ENCODE measurements at regions not wholly inside any gene's neighbourhood (a gene's known extent, or its start where the extent isn't known, plus 50 kb on each side); places are given as distances from the start of the nearest gene placed in this dataset.
"Not testable (repeated sequence)": the region's sequence is repeated elsewhere in the genome, so short reads cannot be mapped to it uniquely, and the experiment has no call there.

DNA sequence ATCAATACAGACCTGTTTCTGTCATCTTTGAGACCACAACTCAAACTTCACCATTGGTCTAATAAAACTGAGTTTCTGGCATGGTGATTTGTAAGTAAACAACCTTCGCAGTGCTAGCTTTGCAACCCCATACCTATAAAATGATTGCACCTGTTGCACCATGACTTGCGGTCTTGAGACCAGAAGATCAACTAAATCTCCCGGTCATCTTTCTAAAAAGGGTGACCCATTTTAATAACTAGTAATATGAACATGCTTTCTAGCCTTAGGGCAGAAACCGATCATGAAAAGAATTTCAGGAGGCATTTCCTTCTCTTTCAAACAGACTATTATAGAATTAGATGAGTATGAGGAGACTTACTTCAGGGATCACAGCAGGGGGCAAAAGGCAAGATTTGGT lies 151.9 kb upstream of the ZNF385D start:
- TF ChIP-seq, protein P1, sequence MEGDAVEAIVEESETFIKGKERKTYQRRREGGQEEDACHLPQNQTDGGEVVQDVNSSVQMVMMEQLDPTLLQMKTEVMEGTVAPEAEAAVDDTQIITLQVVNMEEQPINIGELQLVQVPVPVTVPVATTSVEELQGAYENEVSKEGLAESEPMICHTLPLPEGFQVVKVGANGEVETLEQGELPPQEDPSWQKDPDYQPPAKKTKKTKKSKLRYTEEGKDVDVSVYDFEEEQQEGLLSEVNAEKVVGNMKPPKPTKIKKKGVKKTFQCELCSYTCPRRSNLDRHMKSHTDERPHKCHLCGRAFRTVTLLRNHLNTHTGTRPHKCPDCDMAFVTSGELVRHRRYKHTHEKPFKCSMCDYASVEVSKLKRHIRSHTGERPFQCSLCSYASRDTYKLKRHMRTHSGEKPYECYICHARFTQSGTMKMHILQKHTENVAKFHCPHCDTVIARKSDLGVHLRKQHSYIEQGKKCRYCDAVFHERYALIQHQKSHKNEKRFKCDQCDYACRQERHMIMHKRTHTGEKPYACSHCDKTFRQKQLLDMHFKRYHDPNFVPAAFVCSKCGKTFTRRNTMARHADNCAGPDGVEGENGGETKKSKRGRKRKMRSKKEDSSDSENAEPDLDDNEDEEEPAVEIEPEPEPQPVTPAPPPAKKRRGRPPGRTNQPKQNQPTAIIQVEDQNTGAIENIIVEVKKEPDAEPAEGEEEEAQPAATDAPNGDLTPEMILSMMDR (IDR thresholded peaks at IDR 0.05; ENCODE audit: borderline replicate concordance, control extremely low read depth, extremely low read depth, insufficient read depth, missing control alignments), result no peak
- in situ Hi-C loops (cut with MboI; ENCODE audit: low sequenced_read_pairs, unreplicated experiment), result no loop called here

DNA sequence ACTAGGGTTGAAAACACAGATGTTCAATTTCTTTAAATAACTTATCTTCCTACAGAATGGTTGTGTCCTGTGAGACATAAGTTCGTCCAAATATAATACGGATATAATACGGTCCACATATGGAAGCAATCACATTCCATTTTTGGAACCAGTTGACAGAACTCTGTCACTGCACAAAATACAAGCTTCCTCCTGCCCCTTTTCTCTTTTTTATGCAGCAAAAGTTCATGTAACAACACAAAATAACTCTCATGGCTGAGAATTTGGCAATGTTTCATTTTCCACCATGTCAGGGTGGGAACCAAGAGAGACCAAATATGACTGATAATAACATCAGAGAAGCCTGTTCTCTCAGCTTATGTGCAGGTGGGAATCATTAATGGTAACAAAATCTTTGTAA lies 158.1 kb upstream of the ZNF385D start:
- in situ Hi-C loops (cut with MboI; ENCODE audit: low sequenced_read_pairs, unreplicated experiment), result no loop called here
- no peak for DNase-seq (ENCODE audit: low spot score)
- TF ChIP-seq, protein P1 (IDR thresholded peaks at IDR 0.05; ENCODE audit: borderline replicate concordance, control extremely low read depth, extremely low read depth, insufficient read depth, missing control alignments), result no peak

More for the DNA sequence above, 151.9 kb upstream of the ZNF385D start:
- DNase-seq (ENCODE audit: low spot score), result no peak

DNA sequence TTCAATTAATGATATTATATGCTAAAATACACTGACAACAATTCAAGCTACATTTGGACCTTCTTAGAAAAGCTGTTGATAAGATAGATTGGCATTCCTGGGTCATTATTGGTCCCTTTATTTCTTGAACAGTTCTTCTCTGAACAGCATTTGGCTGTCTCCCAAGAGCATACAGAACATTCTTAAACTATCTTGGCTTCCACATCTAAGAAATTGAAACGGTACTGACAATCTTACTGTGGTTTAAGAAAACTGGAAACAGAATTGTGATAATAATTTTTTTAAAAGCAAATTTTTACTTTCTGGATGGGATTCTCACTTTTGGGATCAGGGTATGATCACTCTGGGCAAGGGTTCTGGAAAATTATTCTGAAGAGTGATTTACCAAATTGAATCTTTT lies 161.7 kb upstream of the ZNF385D start:
- TF ChIP-seq, protein P1 (IDR thresholded peaks at IDR 0.05; ENCODE audit: borderline replicate concordance, control extremely low read depth, extremely low read depth, insufficient read depth, missing control alignments), result no peak
- no peak for DNase-seq (ENCODE audit: low spot score)
- in situ Hi-C loops (cut with MboI; ENCODE audit: low sequenced_read_pairs, unreplicated experiment), result no loop called here

DNA sequence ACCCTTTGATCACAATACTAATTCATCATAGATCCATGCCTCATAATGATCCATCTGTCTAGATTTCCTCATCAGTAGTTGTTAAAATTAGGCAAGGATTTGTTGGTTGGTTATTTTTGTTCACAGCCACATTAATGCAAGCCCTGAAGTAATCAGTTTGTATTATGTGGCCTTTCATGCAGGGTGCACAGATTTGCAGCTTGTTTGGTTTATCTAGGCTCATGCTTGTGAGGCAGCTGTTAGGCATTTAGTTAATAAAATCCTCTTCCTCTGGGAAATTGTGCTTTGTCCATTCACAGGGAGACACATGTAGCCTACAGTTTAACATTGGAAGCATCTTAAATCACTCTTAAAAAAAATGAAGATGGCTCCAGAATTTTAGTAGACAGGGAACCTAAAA lies 162.8 kb upstream of the ZNF385D start:
- DNase-seq (ENCODE audit: low spot score), result no peak
- TF ChIP-seq, protein P1 (IDR thresholded peaks at IDR 0.05; ENCODE audit: borderline replicate concordance, control extremely low read depth, extremely low read depth, insufficient read depth, missing control alignments), result no peak
- in situ Hi-C loops (cut with MboI; ENCODE audit: low sequenced_read_pairs, unreplicated experiment), result no loop called here

DNA sequence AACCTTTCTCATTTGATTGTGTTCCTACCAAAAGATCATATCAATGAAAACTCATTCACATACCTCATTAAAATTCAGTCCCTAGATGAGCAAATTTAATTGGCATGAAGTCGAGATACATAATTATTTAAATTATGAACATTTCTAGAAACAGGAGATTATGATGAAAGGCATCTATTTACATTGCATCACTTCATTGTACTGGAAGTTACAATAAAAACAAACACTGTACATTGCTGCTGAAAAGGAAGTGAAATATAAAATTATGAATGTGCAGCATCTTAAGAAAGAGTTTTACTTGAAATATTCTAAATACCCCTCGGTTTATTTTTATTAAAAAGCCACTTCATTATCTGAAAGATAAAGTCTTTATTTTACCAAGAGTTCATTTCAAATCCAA lies 163.4 kb upstream of the ZNF385D start:
- in situ Hi-C loops (cut with MboI; ENCODE audit: low sequenced_read_pairs, unreplicated experiment), result no loop called here
- TF ChIP-seq, protein P1 (IDR thresholded peaks at IDR 0.05; ENCODE audit: borderline replicate concordance, control extremely low read depth, extremely low read depth, insufficient read depth, missing control alignments), result no peak
- no peak for DNase-seq (ENCODE audit: low spot score)

DNA sequence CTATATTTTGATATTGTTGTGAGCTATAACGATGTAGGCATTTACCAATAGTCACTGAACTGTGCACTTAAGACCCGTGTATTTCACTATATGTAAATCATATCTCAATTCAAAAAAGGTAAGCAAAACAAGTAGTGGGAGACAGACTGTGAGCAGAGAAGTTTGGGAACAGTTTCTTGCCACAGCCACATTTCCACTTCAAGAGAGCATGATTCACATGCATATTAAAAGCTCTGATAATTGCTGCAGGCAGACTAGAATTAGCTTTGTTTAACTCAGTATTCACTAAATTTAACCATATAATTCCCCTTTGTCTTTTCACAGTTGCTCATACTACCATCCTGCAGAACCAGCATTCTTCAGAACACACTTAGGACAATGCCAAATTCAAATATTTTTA lies 168.4 kb upstream of the ZNF385D start:
- no peak for DNase-seq (ENCODE audit: low spot score)
- in situ Hi-C loops (cut with MboI; ENCODE audit: low sequenced_read_pairs, unreplicated experiment), result no loop called here
- TF ChIP-seq, protein P1 (IDR thresholded peaks at IDR 0.05; ENCODE audit: borderline replicate concordance, control extremely low read depth, extremely low read depth, insufficient read depth, missing control alignments), result no peak

DNA sequence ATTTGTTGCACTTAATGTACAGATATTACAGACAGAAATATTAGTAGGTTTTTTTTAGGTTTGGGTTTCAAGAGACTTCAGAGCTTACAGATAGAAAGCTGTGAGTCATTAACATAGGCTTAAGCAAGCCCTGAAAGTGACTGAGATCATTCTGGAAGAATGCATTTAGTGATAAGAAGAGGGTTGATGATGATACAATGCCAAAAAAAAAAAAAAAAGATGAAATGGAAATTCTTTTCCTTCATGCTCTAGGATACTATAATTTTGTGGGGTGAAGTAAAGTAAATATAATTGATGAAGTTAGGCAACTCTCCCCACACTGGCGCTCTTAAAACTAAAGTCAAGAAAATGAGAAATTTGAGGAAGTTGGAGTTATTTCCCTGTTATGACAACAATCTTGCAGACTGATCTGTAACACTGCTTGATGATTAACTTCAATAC lies 169.4 kb upstream of the ZNF385D start:
- TF ChIP-seq, protein P1 (IDR thresholded peaks at IDR 0.05; ENCODE audit: borderline replicate concordance, control extremely low read depth, extremely low read depth, insufficient read depth, missing control alignments), result no peak
- no peak for DNase-seq (ENCODE audit: low spot score)
- in situ Hi-C loops (cut with MboI; ENCODE audit: low sequenced_read_pairs, unreplicated experiment), result no loop called here

DNA sequence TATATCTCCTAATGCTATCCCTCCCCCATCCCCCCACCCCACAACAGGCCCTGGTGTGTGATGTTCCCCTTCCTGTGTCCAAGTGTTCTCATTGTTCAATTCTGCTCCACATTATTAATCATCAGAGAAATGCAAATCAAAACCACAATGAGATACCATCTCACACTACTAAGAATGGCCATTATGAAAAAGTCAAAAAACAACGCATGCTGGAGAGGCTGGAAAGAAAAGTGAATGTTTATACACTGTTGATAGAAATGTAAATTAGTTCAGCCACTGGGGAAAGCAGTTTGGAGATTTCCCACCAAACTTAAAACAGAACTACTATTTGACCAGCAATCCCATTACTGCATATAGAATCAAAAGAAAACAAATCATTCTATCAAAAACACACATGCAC lies 172.1 kb upstream of the ZNF385D start:
- DNase-seq (ENCODE audit: low spot score); in situ Hi-C loops (cut with MboI; ENCODE audit: low sequenced_read_pairs, unreplicated experiment): not testable (repeated sequence)

All from GM13976 (cell line).